HG02623 (cell line): ENCODE measurements at regions not wholly inside any gene's neighbourhood (a gene's known extent, or its start where the extent isn't known, plus 50 kb on each side); places are given as distances from the start of the nearest gene placed in this dataset.
"Not testable (repeated sequence)": the region's sequence is repeated elsewhere in the genome, so short reads cannot be mapped to it uniquely, and the experiment has no call there.

Experiments
- ATAC-seq: cut with Tn5 transposase; IDR thresholded peaks from one replicate; pipeline ENCODE4 v1.9.1; 2021; ENCODE audit warnings: moderate library complexity; ENCODE audit not compliant: unreplicated experiment

DNA sequence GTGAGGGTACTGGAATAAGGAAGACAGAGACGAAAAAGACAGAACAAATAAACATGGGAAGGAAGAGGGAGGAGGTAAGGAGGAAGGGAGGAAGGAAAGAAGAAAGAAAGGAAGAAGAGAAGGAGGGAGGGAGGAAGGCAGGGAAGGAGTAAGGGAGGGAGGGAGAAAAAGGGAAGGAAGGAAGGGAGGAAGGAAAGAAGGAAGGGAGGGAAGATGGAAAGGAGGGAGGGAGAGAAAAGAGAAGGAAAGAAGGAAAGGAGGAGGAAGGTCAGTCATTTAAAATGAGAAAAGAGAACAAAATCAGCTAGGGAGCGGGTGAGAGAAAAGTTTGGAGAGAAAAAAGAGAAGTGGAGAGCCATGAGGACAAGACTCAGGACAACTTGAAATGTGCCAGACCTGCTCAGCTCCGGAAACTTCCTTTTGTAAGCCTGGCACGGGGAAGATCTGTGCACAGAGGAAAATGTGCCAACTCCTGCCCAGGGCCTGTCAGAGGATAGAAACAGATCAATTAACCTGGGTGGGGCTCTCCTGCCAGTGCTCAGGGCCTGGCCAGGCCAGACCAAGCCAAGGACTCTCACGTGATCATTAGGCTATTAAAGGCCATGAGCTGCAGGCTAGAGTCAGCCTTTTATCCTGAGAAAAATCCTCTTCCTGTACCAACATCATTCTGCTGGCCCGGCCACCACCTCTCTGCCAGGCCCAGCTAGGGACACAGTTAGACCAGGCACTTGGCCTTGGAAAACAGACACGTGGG, 50.1 kb upstream of the BCL6 start:
- no peak for ATAC-seq

DNA sequence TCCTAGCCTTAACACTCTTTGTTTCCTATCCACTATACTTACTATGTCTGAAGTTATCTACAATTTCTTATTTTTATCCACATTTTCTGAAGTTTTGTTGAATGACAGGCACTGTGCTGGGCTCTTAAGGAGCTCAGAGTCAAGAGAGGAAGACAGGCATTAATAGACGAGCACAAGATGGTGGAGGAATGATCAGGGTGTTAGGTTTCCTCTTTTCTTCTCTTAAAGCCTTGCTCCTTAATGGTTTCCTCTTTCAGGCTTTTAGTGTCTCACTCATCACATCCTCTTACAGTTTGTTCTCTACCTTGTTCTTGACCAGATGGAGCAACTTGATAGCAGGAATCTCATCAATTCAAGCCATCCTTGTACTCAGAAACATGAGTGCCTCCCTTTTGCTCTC, 52.9 kb upstream of the BCL6 start:
- ATAC-seq: no peak

DNA sequence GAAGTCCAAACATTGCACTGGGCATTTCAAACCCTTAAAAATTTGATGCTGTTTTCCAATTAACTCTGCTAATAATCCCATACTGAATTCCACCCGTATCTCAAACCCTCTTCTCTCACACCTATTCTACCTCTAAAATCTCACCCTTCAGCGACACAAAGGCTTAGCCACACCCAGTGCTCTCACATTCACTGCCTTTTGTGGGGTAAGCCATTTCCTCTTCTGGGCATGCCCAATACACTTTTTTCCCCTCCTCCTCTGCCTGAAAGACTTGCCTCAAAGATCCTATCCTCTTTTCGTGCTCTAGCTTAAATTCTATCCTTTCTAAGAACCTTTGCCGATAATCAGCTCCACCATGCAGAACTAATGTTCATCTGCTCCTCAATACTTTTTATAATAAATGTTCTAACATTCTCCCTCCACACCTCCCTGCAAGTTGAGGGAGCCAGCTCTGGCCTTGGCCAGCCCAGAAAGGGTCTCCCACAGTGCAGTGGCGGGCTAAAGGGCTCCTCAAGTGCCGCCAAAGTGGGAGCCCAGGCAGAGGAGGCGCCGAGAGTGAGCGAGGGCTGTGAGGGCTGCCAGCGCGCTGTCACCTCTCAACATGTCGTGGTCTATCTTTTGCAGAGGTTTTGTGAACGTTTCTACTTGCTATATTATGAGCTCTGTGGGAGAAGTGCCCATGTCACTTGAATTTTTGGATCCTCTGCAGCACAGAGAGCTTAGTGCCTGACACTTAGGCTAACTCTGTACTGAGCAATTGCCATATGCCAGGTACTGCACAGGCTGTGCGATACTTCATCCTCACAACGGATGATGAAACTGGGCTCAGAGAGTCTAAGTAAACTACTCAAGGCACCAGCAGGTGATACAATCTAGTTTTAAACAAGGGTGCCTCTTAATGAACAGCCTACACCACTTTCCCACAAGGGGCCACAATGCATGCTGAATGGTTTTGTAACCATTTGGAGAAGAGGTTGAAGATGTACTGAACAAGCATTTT, 53.6 kb upstream of the BCL6 start:
- ATAC-seq: no peak

DNA sequence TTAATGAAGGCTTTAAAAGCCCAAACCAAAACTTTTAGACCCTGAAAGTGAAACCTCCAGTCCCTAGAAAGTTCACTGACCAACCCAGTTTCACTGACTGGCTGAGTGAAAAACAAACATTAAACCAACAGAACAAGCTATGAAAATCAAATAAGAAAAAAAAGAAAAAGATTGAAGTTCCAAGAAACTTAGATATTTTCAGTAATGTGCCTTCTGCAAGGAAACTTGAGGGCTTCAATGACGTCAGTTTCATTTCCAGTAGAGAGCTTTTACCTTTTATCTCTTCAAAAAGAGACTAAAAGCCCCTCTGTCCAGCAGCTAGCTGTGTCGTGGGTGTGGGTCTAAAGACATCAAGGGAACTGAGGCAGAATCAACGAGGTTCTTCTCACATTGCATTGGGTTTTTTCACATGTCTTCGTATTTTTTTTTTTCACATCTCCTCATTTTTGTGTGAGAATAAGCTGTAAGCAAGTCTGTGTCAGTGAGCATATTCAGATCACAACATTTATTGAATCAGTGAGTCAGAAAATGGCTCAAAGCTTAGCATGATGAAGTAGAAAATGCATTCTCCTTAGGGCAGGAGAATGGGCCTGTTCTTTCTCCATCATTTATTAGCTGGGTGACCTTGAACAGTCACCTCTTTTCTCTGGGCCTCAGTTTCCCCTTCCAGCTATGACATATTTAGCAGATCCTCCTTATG, 54.8 kb upstream of the BCL6 start:
- peak; percentile 39 for ATAC-seq

DNA sequence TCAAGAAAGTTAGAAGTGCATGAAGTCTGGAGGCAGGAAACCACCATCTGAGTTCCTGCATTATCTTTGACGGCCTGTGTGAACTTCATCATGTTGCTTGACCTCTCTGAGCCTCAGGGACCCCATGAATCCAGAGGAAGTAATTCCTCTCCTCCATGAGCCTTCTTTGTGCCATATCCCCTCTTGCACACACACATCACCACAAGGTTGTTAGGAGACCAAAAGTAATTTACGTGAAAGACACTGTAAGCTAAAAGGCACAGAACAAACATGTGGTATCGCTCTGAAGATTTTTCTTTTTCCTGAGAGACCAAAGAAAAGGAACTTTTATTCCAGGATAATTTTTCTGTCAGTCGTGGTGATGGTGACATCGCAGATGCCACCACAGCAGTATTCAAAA, 55.9 kb upstream of the BCL6 start:
- ATAC-seq: no peak

DNA sequence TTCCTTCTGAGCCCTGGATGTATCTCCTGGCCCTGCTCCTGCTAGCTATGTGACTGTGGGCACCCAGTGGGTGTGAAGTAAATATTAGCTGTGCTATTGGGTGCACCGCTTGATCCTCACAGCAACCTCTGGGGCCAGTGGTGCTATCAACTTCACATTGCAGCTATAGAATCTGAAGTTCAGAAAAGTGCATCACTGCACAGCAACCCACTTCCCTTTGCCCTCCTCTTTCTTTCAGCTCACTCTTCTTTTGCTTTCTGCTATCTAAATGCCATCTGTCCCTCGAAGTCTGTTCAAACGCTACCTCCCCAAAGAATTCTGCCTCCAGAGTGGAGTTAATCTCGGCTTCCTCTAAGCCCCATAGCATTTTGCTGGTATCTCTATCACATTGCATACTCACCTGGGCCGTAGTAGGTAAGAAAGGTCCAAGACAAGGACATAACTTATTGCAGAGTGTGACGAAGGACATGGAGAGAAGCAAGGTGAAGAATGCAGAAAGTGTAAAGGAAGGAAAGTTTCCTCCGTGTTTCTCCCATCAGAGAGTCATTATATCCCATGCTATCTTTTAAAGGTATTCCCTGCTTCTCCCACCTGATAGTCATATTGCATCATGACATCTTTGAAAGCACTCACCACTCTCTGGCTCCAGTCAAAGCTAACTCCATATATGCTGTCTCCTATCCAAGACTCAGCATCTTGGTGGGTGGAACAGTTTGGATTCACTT, 57.1 kb upstream of the BCL6 start:
- ATAC-seq: no peak

DNA sequence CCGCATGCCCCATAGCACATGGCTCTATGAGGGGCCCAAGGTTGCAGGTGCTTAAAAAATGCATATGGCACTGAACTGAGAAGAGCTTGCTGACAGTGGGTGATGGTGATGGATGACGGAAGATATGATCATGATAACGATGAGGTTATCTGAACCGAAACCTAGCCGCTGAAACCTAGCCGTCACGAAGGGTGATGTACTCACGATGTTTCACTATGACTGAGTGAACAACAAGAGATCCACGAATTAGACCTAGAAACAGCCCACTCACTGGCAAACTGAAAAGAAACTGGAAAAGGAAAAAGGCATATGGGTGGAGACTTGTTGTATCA, 57.6 kb upstream of the BCL6 start:
- ATAC-seq: peak; percentile 85

DNA sequence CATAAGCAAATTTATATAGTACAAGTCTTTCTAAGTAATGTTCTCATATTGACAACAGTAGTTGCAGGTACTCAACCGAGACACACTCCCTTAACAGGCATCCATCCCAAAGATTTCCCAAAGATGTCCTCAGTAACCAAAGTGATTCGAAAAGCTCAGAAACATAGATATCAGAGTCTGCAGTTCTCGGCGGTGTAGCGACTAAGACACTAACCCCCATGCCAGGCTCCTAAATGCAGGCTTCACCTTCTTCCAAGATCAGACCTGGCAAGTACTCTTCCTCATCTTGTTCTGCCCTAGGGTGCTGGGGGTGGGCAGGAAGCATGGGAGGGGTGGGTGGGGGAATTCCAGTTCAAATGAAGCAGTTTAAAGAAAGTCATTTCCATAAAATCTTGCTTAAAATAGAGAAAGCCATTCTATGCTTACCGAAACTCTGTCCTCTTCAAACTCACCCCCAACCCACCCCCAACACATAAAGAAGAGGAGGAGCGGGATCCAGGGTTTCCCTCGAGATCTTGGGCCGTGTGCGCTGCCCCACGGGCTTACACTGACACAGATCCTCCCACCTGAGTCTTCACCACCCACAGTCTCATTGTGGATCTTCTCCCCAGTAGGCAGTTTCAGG, 59.0 kb upstream of the BCL6 start:
- ATAC-seq: no peak

DNA sequence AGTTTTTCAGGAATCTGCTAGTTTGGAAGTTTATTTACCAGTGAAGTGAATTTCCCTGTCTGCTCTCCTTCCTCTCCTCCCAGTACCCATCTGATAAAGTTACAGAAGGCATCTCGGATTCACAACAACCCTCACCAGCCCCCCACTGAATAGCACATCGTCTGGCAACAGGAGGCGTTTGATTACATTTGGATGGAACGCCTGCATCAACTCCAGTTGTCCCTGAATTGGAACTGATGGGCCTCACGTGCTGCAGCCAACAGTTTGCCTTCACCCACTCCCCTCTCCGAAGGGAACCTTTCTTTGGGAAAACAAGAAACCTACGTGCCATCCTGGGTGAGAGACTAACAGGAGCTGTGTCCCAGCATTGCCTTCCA, 59.5 kb upstream of the BCL6 start:
- no peak for ATAC-seq

DNA sequence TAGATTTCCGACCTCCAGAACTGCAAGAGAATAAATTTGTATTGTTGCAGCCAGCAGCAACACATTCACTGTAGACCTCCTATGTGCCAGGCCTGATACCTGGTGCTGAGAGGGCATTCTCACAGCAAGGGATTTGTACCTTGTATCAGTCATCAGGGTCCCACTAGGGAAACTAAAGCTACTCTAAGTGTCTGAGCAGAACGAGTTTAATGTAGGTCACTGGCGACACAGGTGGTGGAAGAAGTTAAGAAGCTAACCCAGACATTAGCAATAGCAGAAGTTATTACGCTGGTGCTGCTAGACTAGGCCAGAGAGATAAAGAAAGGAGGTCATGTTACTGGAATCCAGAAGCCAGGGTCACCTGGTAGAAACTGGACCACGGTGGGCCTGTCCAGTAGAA, 60.5 kb upstream of the BCL6 start:
- no peak for ATAC-seq

DNA sequence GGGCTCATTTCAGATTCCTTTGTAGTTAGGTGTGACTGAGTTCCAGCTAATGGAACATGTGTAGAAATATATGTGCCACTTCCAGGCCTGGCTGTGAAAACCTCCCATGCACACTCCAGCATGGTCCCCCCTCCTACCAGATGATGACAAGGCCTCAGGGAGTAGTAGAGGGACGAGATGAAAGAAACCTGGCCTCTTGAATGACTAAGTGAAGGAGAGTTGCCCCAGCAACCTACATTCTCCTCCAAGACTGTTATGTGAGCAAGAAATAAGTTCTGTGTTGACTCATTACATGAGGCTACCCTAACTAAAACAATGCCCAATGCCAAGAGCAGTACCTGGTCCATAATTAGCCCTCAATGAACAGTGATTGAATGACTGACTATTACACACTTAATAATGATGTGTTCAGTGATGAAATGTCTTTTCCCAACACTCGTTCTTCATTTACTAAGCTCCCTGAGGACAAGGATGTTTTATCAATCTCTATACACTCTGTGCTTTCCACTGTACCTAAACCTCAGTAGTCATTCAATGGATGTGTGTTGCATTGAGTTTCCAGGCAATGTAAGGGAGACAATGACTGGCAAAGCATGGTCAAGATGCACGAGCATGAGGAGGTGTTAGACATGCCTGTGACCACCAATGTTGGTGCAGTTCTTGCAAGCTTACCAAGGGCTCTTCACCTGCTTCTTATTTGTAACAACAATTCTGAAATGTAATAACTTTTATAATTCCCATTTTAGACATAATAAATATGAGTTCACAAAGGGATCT, 62.0 kb upstream of the BCL6 start:
- no peak for ATAC-seq

DNA sequence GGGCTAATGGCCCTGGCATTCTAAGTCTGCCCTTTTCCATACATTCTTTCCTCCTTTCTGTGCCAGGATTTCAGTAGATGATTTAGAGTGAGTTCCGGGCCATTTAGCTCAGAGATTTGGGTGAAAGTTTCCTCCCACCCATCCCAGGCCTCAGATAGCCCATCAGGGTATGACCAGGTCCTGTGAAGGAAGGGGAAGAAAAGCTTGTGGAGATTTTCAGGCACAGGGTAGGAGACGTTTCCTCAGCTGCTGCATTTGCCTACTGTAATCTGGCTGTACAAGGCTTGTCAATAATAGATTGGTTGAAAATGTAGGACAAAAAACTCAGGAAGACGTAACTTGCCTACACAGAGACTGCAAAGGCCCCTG, 63.2 kb upstream of the BCL6 start:
- ATAC-seq: no peak

DNA sequence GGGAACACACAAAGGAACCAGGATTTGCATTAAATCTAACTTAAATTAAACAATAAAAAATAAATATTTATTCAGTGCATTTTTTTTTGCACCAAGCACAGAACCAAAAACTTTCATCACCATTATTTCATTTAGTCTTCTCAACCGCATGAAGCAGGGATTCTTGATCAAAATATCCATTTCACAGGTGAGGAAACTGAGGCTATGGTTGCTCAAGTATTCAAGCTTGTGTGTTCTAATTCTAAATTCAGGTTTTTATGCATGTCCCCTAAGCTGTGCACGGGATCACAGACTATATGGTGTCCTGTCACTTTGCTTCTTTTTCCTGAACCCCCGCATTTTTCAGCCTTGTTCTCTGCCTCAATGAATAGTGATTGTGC, 64.3 kb upstream of the BCL6 start:
- ATAC-seq: no peak

DNA sequence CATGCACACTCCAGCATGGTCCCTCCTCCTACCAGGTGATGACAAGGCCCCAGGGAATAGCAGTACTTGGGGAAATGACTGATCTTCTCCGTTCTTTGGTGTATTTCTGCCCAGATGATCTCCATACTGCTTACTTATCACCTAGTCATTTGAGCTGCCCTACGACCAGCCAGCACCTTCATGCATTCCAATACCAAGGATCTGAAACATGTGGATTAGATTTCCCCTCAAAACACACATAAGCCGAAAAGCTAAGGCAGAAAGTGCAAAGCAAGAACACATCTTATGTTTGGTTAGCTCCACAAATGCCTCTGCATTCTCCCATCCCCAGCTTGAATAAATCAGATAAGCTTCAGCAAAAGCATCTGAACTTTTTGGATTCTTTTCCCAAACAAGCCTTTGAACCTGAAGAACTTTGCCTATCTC, 64.8 kb upstream of the BCL6 start:
- no peak for ATAC-seq

DNA sequence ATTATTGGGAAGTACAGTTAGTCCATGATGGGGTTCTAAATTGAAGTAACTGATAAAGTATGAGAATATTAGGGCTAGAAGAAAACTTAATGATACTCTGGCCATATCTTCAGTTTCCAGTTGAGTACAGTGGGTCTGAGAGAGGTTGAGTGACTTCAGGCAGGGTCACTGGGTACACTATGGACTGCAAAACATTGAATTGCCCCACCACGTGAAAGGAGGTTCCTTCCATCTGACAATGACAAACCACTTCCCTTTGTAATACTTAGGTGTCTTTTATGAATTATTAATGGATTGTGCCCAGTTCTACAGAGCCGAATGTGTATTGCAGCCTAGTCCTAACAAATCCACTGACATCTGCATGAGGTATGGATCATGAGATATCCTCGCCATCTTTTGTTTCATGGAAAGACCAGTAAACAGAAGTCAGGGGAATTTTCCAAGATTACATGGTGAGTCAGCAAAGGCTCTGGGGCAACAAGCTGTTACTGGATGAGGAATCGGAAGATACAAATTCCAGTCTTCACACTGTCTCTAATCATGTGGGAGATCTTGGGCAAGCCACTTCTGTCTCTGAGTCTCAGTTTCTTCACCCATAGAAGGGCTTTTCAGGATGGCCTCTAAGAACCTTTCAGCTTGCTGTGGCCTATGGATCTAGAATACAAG, 66.5 kb upstream of the BCL6 start:
- ATAC-seq: no peak

DNA sequence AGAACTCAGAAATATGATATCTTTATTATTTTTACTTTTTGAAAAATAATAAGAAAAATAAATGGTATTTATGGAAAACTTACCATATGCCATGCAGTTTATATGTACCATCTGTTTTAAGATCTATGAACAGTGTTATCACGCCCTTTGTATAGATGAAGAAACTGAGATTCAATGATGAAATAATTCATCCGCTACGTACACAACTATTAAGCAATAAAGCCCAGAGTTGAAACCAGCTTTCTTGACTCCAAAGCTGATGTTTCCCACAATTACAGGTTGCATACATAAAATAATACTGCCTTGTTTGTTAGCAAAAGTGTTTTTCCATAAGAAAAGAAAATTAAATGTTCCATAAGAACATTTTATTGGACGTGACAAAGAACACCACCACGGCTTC, 67.2 kb upstream of the BCL6 start:
- ATAC-seq: no peak

DNA sequence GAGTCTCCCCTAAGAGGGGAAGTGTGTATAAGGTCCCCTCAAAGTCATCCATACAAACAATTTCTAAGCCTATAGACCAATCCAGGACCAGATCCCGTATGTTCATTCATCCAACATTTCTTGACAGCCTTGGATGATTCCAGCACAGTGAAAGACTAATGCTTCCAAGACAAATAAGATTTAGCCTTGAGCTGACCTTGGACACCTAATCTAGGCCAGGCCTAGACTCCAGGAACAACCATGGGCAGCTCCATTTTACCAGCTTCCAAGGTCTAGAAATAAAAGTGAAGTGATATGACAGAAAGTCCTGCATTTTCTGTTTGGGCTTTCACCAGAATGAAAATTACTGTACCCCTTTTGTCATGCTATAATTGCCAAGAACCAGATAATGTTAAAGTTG, 67.9 kb upstream of the BCL6 start:
- no peak for ATAC-seq

DNA sequence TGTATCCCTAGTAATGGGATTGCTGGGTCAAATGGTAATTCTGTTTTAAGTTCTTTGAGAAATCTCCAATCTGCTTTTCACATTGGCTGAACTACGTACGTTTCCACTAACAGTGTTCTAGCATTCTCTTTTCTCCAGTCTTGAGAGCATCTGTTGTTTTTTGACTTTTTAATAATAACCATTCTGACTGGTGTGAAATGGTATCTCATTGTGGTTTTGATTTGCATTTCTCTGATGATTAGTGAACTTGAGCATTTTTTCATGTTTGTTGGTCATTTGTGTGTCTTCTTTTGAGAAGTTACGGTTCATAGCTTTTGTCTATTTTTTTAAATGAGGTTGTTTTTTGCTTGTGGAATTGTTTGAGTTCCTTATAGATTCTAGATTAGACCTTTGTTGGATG, 72.5 kb upstream of the BCL6 start:
- ATAC-seq: not testable (repeated sequence)

DNA sequence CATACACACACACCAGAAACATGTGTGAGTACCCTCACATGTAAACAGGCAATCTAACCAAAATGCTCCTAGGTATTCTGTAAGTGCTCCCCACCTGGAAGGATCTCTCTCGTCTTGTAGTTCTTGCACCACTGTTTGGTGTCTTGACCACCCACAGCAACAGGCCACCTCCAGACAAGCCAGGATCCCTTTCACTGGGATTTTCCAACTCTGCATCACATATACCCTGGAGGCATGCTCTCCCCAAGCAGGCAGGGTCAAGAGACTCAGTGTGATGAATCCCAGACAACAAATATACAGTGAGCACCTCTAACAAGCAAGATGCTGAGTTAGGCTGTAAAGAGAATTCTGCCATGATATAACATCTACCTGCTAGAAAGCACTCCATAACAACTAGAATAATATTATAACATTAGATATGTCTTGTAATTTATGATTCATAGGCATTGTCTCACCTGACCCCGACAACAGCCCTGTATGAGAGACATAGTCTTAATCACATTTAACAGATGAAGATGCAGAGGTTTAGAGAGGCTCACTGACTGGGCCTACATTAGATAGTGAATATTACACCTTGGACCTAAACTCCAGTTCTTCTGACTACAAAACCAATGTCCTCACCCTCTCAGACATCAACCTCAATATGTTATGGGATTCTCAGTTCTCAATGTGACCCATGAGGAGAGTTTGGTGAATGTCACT, 76.5 kb upstream of the BCL6 start:
- no peak for ATAC-seq
